ENCODE measurements at regions not wholly inside any gene's neighbourhood (a gene's known extent, or its start where the extent isn't known, plus 50 kb on each side); places are given as distances from the start of the nearest gene placed in this dataset.

GRCh38 chr1:220954321-220955075 is 75.3 kb downstream of the HLX start:
- no peak for TF ChIP-seq CTCF (IDR thresholded peaks at IDR 0.05; ENCODE audit: low read depth, low read length, missing control alignments)
- Histone ChIP-seq H3K4me3 (ENCODE audit: low read depth, low read length) (no peak overlapping the region), H3K27me3 (replicated peaks) (no peaks in the 10 kb centered on the region), H3K27ac (no peak overlapping the region), H3K36me3 (replicated peaks) (no peaks in the 10 kb centered on the region)
- DNase-seq, result no peak
- in situ Hi-C loops (cut with HindIII; ENCODE audit: low pct_ligation_motif_present, low sequenced_read_pairs), result no loop called here

- Histone ChIP-seq H3K36me3 (replicated peaks) (no peaks in the 10 kb centered on the region), H3K27me3 (replicated peaks) (no peaks in the 10 kb centered on the region), H3K4me3 (ENCODE audit: low read depth, low read length) (no peak overlapping the region), H3K27ac (no peak overlapping the region)
- TF ChIP-seq CTCF (IDR thresholded peaks at IDR 0.05; ENCODE audit: low read depth, low read length, missing control alignments), result no peak
- no peak for DNase-seq
- in situ Hi-C loops (cut with HindIII; ENCODE audit: low pct_ligation_motif_present, low sequenced_read_pairs), result no loop called here
Observed at GRCh38 chr1:220955116-220955515, 75.9 kb downstream of the HLX start.

- DNase-seq, result no peak
- no peak for TF ChIP-seq CTCF (IDR thresholded peaks at IDR 0.05; ENCODE audit: low read depth, low read length, missing control alignments)
- Histone ChIP-seq H3K27ac (peak overlapping the region; percentile 30), H3K27me3 (replicated peaks) (no peaks in the 10 kb centered on the region), H3K4me3 (ENCODE audit: low read depth, low read length) (no peak overlapping the region), H3K36me3 (replicated peaks) (no peaks in the 10 kb centered on the region)
- in situ Hi-C loops (cut with HindIII; ENCODE audit: low pct_ligation_motif_present, low sequenced_read_pairs), result no loop called here
Observed at GRCh38 chr1:220956501-220957232, 77.4 kb downstream of the HLX start.

GRCh38 chr1:220957233-220957605 is 78.0 kb downstream of the HLX start:
- H3K36me3 ChIP-seq (replicated peaks), result no peaks in the 10 kb centered on the region
- TF ChIP-seq CTCF (IDR thresholded peaks at IDR 0.05; ENCODE audit: low read depth, low read length, missing control alignments), result no peak
- H3K4me3 ChIP-seq (ENCODE audit: low read depth, low read length), result no peak overlapping the region
- in situ Hi-C loops (cut with HindIII; ENCODE audit: low pct_ligation_motif_present, low sequenced_read_pairs), result no loop called here
- peak overlapping the region; percentile 30 for H3K27ac ChIP-seq
- H3K27me3 ChIP-seq (replicated peaks), result no peaks in the 10 kb centered on the region
- DNase-seq, result peak; percentile 87

GRCh38 chr1:220958234-220958633 is 79.0 kb downstream of the HLX start:
- H3K27me3 ChIP-seq (replicated peaks), result no peaks in the 10 kb centered on the region
- H3K36me3 ChIP-seq (replicated peaks), result no peaks in the 10 kb centered on the region
- in situ Hi-C loops (cut with HindIII; ENCODE audit: low pct_ligation_motif_present, low sequenced_read_pairs), result no loop called here
- no peak overlapping the region for H3K4me3 ChIP-seq (ENCODE audit: low read depth, low read length)
- DNase-seq, result no peak
- TF ChIP-seq CTCF (IDR thresholded peaks at IDR 0.05; ENCODE audit: low read depth, low read length, missing control alignments), result no peak
- no peak overlapping the region for H3K27ac ChIP-seq
